A549 (cell line): ENCODE measurements at regions not wholly inside any gene's neighbourhood (a gene's known extent, or its start where the extent isn't known, plus 50 kb on each side); places are given as distances from the start of the nearest gene placed in this dataset.

Experiments
- CBX2 ChIP-seq: fragments of 200-600 bp; sonication (generic); IDR thresholded peaks from 2 replicates; pipeline ENCODE4 v1.6.1; 2016; ENCODE audit warnings: low read depth, mild to moderate bottlenecking, borderline replicate concordance
- CBX8 ChIP-seq: fragments of 200-600 bp; sonication (generic); IDR thresholded peaks from 2 replicates; pipeline ENCODE4 v1.6.1; 2016
- CHD4 ChIP-seq: fragments of 200-600 bp; sonication (generic); IDR thresholded peaks from 2 replicates; pipeline ENCODE4 v1.6.1; 2016; ENCODE audit warnings: antibody characterized with exemption, mild to moderate bottlenecking, borderline replicate concordance
- CTCF ChIP-seq: fragments of >200 bp; sonication (Bioruptor Twin); formaldehyde crosslinking; IDR thresholded peaks from 3 replicates; pipeline ENCODE4 v1.5.1; 2016
- EHF ChIP-seq: fragments of 250-450 bp; sonication (Bioruptor Pico); IDR thresholded peaks from 2 replicates; pipeline ENCODE4 v1.5.0; 2020; ENCODE audit warnings: mild to moderate bottlenecking
- EP300 ChIP-seq, 2 experiments: fragments of >200 bp; sonication (Bioruptor Twin); formaldehyde crosslinking; IDR thresholded peaks; 2 replicates in 1 of 2; 3 replicates in 1 of 2; pipeline ENCODE4 v1.6.1; 2016 to 2017
- FOXS1 ChIP-seq: fragments of 250-450 bp; sonication (Bioruptor Pico); IDR thresholded peaks from 2 replicates; pipeline ENCODE4 v1.5.0; 2020; ENCODE audit warnings: mild to moderate bottlenecking, moderate library complexity
- KDM5A ChIP-seq: fragments of 200-600 bp; sonication (generic); IDR thresholded peaks from 2 replicates; pipeline ENCODE4 v1.6.1; 2016; ENCODE audit warnings: antibody characterized with exemption, mild to moderate bottlenecking
- PBX3 ChIP-seq: IDR thresholded peaks from 2 replicates; pipeline ENCODE4 v1.6.1; 2012
- POLR2A ChIP-seq: IDR thresholded peaks from 2 replicates; pipeline ENCODE4 v1.6.1; 2012; ENCODE audit warnings: mild to moderate bottlenecking, low read length
- RAD21 ChIP-seq, 2 experiments: fragments of >200 bp in 1 of 2; sonication (Bioruptor Twin) in 1 of 2; formaldehyde crosslinking in 1 of 2; IDR thresholded peaks in 1 of 2; conservative IDR thresholded peaks in 1 of 2; 2 replicates in 1 of 2; 3 replicates in 1 of 2; pipeline ENCODE4 v1.6.1; 2012 to 2018; ENCODE audit warnings: inconsistent platforms in 1 of 2
- RCOR1 ChIP-seq: fragments of 150-350 bp; IDR thresholded peaks from 2 replicates; pipeline ENCODE4 v1.6.1; 2014; ENCODE audit warnings: antibody characterized with exemption, low read length, low read depth
- TP53 ChIP-seq: fragments of 250-450 bp; sonication (Bioruptor Pico); IDR thresholded peaks from 2 replicates; pipeline ENCODE4 v1.5.0; 2021; ENCODE audit warnings: mild to moderate bottlenecking, moderate library complexity
- ZFP36 ChIP-seq: fragments of 450-650 bp; IDR thresholded peaks from 2 replicates; pipeline ENCODE4 v1.6.1; 2014; ENCODE audit warnings: borderline replicate concordance; ENCODE audit not compliant: partially characterized antibody

- TF ChIP-seq CTCF: peak; percentile 65
- TF ChIP-seq CHD4: no peak
- TF ChIP-seq RAD21 (conservative IDR thresholded peaks at IDR 0.05 in 1 of 2, IDR thresholded peaks at IDR 0.05 in 1 of 2): peak; percentile 59 to 71
- TF ChIP-seq KDM5A: no peak
- TF ChIP-seq ZFP36: no peak
- TF ChIP-seq EHF (CRISPR knock-in tag): no peak
- no peak for TF ChIP-seq CBX8
- TF ChIP-seq CBX2: no peak
- TF ChIP-seq RCOR1: no peak
- TF ChIP-seq POLR2A: no peak
- no peak for TF ChIP-seq PBX3
- TF ChIP-seq EP300 (IDR thresholded peaks at IDR 0.05): no peak
- TF ChIP-seq FOXS1: no peak
- no peak for TF ChIP-seq TP53 (CRISPR knock-in tag)
These were observed 140.1 kb upstream of the FBXL17 start for GRCh38 chr5:108521841-108522506.
